ENCODE measurements at regions not wholly inside any gene's neighbourhood (a gene's known extent, or its start where the extent isn't known, plus 50 kb on each side); places are given as distances from the start of the nearest gene placed in this dataset.

- ATAC-seq (ENCODE audit: poor library complexity): no peak
- intact Hi-C loops (cut with DNase I, micrococcal nuclease): no loop called here
- Histone ChIP-seq H3K4me3 (ENCODE audit: low read length) (no peak overlapping the region), H3K27ac (ENCODE audit: low read depth in 1 of 2, low read length in 2 of 2) (no peak overlapping the region), H3K4me1 (ENCODE audit: insufficient read depth, low read length) (no peaks in the 10 kb centered on the region), H3K9me3 (ENCODE audit: control insufficient read depth in 1 of 2, insufficient read depth in 1 of 2, low read length in 2 of 2) (peaks cover 0 to 35% of the 10 kb centered on the region in 2 experiments), H3K27me3 (ENCODE audit: control insufficient read depth in 1 of 2, insufficient read depth in 2 of 2, low read length in 2 of 2) (no peaks in the 10 kb centered on the region), H3K36me3 (ENCODE audit: insufficient read depth, low read length) (no peaks in the 10 kb centered on the region)
- CTCF ChIA-PET: no interaction called here
- Mint-ChIP-seq H3K36me3 (ENCODE audit: low read depth) (no peaks in the 10 kb centered on the region), H3K4me1 (ENCODE audit: low read depth) (no peaks in the 10 kb centered on the region), H3K27ac (no peak overlapping the region), H3K9me3 (no peaks in the 10 kb centered on the region), H3K27me3 (peaks cover 4% of the 10 kb centered on the region), H3K4me3 (no peak overlapping the region)
- no peak for TF ChIP-seq CTCF (IDR thresholded peaks at IDR 0.05)
- POLR2A ChIA-PET: no interaction called here
- no peak for DNase-seq
These were observed 67.9 kb upstream of the CFAP46 start for GRCh38 chr10:133010095-133010842.

GRCh38 chr10:133009218-133009950 is 67.0 kb upstream of the CFAP46 start:
- H3K4me1 Mint-ChIP-seq (ENCODE audit: low read depth): no peaks in the 10 kb centered on the region
- TF ChIP-seq CTCF (IDR thresholded peaks at IDR 0.05): no peak
- H3K27ac Mint-ChIP-seq: no peak overlapping the region
- no peaks in the 10 kb centered on the region for H3K36me3 Mint-ChIP-seq (ENCODE audit: low read depth)
- H3K4me3 ChIP-seq (ENCODE audit: low read length): no peak overlapping the region
- H3K27me3 Mint-ChIP-seq: peaks cover 4% of the 10 kb centered on the region
- no peaks in the 10 kb centered on the region for H3K9me3 Mint-ChIP-seq
- H3K4me1 ChIP-seq (ENCODE audit: insufficient read depth, low read length): no peaks in the 10 kb centered on the region
- H3K36me3 ChIP-seq (ENCODE audit: insufficient read depth, low read length): no peaks in the 10 kb centered on the region
- H3K4me3 Mint-ChIP-seq: no peak overlapping the region
- DNase-seq: peak in 3 of 14 experiments; percentile 24 to 73 (median 65)
- no peaks in the 10 kb centered on the region for H3K27me3 ChIP-seq (ENCODE audit: control insufficient read depth in 1 of 2, insufficient read depth in 2 of 2, low read length in 2 of 2)
- POLR2A ChIA-PET: no interaction called here
- H3K27ac ChIP-seq (ENCODE audit: low read depth in 1 of 2, low read length in 2 of 2): no peak overlapping the region
- intact Hi-C loops (cut with DNase I, micrococcal nuclease): no loop called here
- CTCF ChIA-PET: no interaction called here
- peaks cover 0 to 34% of the 10 kb centered on the region in 2 experiments for H3K9me3 ChIP-seq (ENCODE audit: control insufficient read depth in 1 of 2, insufficient read depth in 1 of 2, low read length in 2 of 2)
- ATAC-seq (ENCODE audit: poor library complexity): peak; percentile 24

- Histone ChIP-seq H3K4me3 (ENCODE audit: low read length) (no peak overlapping the region), H3K27me3 (ENCODE audit: control insufficient read depth in 1 of 2, insufficient read depth in 2 of 2, low read length in 2 of 2) (no peaks in the 10 kb centered on the region), H3K4me1 (ENCODE audit: insufficient read depth, low read length) (no peaks in the 10 kb centered on the region), H3K9me3 (ENCODE audit: control insufficient read depth in 1 of 2, insufficient read depth in 1 of 2, low read length in 2 of 2) (peaks cover 0 to 27% of the 10 kb centered on the region in 2 experiments), H3K27ac (ENCODE audit: low read depth in 1 of 2, low read length in 2 of 2) (no peak overlapping the region), H3K36me3 (ENCODE audit: insufficient read depth, low read length) (no peaks in the 10 kb centered on the region)
- Mint-ChIP-seq H3K4me1 (ENCODE audit: low read depth) (no peaks in the 10 kb centered on the region), H3K4me3 (no peak overlapping the region), H3K9me3 (no peaks in the 10 kb centered on the region), H3K27me3 (peaks cover 4% of the 10 kb centered on the region), H3K36me3 (ENCODE audit: low read depth) (no peaks in the 10 kb centered on the region), H3K27ac (no peak overlapping the region)
- DNase-seq (no peak), ATAC-seq (ENCODE audit: poor library complexity) (no peak)
- ChIA-PET POLR2A (no interaction called here), CTCF (no interaction called here)
- intact Hi-C loops (cut with DNase I, micrococcal nuclease): no loop called here
- no peak for TF ChIP-seq CTCF (IDR thresholded peaks at IDR 0.05)
These were observed 66.4 kb upstream of the CFAP46 start for GRCh38 chr10:133008736-133009135.

Measured in CD4-positive, alpha-beta T cell (primary cell).